OCI-LY1 (cell line): ENCODE measurements at regions not wholly inside any gene's neighbourhood (a gene's known extent, or its start where the extent isn't known, plus 50 kb on each side); places are given as distances from the start of the nearest gene placed in this dataset.
"Not testable (repeated sequence)": the region's sequence is repeated elsewhere in the genome, so short reads cannot be mapped to it uniquely, and the experiment has no call there.

ENCODE experiments used
- H2AFZ ChIP-seq: fragments of 200-600 bp; sonication (generic), shearing (Covaris generic); 2 replicates; pipeline ENCODE4 v1.6.0; 2014; ENCODE audit warnings: antibody characterized with exemption, mild to moderate bottlenecking, low read length
- H3F3A ChIP-seq: fragments of 200-600 bp; sonication (generic), shearing (Covaris generic); 2 replicates; pipeline ENCODE4 v1.6.0; 2014; ENCODE audit warnings: mild to moderate bottlenecking, antibody characterized with exemption, low read length, moderate library complexity; ENCODE audit not compliant: insufficient read depth
- H3K27ac ChIP-seq: fragments of 200-600 bp; sonication (generic); 2 replicates; pipeline ENCODE4 v1.5.1; 2014; ENCODE audit warnings: low read length, mixed run types, mild to moderate bottlenecking, low read depth; ENCODE audit not compliant: poor library complexity, severe bottlenecking
- H3K27me3 ChIP-seq: fragments of 200-600 bp; sonication (generic); 2 replicates; pipeline ENCODE4 v1.6.0; 2014; ENCODE audit warnings: antibody characterized with exemption, mild to moderate bottlenecking, low read length, moderate library complexity; ENCODE audit not compliant: insufficient read depth
- H3K36me3 ChIP-seq: fragments of 200-600 bp; sonication (generic); 2 replicates; pipeline ENCODE4 v1.6.1; 2014; ENCODE audit warnings: mild to moderate bottlenecking, antibody characterized with exemption, low read length, moderate library complexity, mixed read lengths; ENCODE audit not compliant: insufficient read depth
- H3K4me1 ChIP-seq: fragments of 200-600 bp; sonication (generic); 2 replicates; pipeline ENCODE4 v1.5.1; 2014; ENCODE audit warnings: mild to moderate bottlenecking, low read length, moderate library complexity; ENCODE audit not compliant: insufficient read depth, severe bottlenecking
- H3K4me2 ChIP-seq: fragments of 200-600 bp; sonication (generic), shearing (Covaris generic); 2 replicates; pipeline ENCODE4 v1.6.1; 2014; ENCODE audit warnings: low read length
- H3K4me3 ChIP-seq: fragments of 200-600 bp; sonication (generic); 2 replicates; pipeline ENCODE4 v1.5.1; 2014; ENCODE audit warnings: low read length, low read depth, mild to moderate bottlenecking, mixed read lengths; ENCODE audit not compliant: poor library complexity, severe bottlenecking
- H3K79me2 ChIP-seq: fragments of 200-600 bp; shearing (Covaris generic); 2 replicates; pipeline ENCODE4 v1.6.1; 2016; ENCODE audit warnings: mixed run types, low read length, mixed read lengths; ENCODE audit not compliant: insufficient read depth
- H3K9ac ChIP-seq: fragments of 200-600 bp; sonication (generic), shearing (Covaris generic); 2 replicates; pipeline ENCODE4 v1.6.1; 2014; ENCODE audit warnings: mild to moderate bottlenecking, low read length, mixed read lengths
- H3K9me2 ChIP-seq: fragments of 200-600 bp; sonication (generic), shearing (Covaris generic); 2 replicates; pipeline ENCODE4 v1.6.1; 2014; ENCODE audit warnings: low read depth, mild to moderate bottlenecking, low read length, mixed read lengths
- H3K9me3 ChIP-seq: fragments of 200-600 bp; shearing (Covaris generic); 2 replicates; pipeline ENCODE4 v1.6.1; 2014; ENCODE audit warnings: low read length, mixed read lengths
- H4K20me1 ChIP-seq: fragments of 200-600 bp; sonication (generic), shearing (Covaris generic); 2 replicates; pipeline ENCODE4 v1.6.0; 2016; ENCODE audit warnings: mild to moderate bottlenecking, low read length; ENCODE audit not compliant: insufficient read depth
- EZH2 ChIP-seq: fragments of 200-600 bp; sonication (generic), shearing (Covaris generic); IDR thresholded peaks from 2 replicates; pipeline ENCODE4 v1.8.0; 2017; ENCODE audit warnings: borderline replicate concordance, mixed run types, mild to moderate bottlenecking, antibody characterized with exemption, low read length, moderate library complexity, mixed read lengths
- TF ChIP-seq, protein P1 (sequence below): fragments of 200-600 bp; sonication (generic), shearing (Covaris generic); IDR thresholded peaks from 2 replicates; pipeline ENCODE4 v1.5.1; 2017; ENCODE audit warnings: mild to moderate bottlenecking, antibody characterized with exemption, low read length, moderate library complexity, mixed read lengths

DNA sequence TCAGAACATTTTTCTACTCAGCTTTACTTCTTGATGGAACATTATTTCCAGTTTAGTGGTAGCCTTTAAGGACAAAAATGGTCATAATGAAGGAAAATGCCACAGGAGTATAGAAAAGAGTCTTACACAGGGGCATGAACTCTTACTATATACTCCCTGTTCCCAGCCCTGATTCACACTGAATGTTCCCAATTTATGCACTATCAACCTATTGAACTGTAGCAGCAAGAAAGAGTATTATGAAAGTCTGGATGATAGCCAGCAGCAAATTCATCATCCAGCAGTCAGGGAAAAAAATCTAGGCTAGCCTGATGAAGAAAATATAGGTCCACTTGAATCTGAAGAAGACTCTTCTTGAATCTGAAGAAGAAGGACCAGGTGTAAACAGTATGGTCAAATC is 1170.3 kb upstream of the CHAC2 start:
- Histone ChIP-seq H3K9me3 (no peaks in the 10 kb centered on the region), H2AFZ (no peak overlapping the region), H3K9ac (no peak overlapping the region), H3K4me3 (no peak overlapping the region), H4K20me1 (no peaks in the 10 kb centered on the region), H3K9me2 (no peaks in the 10 kb centered on the region), H3K36me3 (no peaks in the 10 kb centered on the region), H3K27me3 (no peaks in the 10 kb centered on the region), H3K79me2 (no peaks in the 10 kb centered on the region), H3K4me1 (no peaks in the 10 kb centered on the region), H3K4me2 (no peak overlapping the region), H3K27ac (no peak overlapping the region), H3F3A (no peaks in the 10 kb centered on the region)
- TF ChIP-seq, protein P1, sequence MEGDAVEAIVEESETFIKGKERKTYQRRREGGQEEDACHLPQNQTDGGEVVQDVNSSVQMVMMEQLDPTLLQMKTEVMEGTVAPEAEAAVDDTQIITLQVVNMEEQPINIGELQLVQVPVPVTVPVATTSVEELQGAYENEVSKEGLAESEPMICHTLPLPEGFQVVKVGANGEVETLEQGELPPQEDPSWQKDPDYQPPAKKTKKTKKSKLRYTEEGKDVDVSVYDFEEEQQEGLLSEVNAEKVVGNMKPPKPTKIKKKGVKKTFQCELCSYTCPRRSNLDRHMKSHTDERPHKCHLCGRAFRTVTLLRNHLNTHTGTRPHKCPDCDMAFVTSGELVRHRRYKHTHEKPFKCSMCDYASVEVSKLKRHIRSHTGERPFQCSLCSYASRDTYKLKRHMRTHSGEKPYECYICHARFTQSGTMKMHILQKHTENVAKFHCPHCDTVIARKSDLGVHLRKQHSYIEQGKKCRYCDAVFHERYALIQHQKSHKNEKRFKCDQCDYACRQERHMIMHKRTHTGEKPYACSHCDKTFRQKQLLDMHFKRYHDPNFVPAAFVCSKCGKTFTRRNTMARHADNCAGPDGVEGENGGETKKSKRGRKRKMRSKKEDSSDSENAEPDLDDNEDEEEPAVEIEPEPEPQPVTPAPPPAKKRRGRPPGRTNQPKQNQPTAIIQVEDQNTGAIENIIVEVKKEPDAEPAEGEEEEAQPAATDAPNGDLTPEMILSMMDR: no peak
- TF ChIP-seq EZH2: no peak

DNA sequence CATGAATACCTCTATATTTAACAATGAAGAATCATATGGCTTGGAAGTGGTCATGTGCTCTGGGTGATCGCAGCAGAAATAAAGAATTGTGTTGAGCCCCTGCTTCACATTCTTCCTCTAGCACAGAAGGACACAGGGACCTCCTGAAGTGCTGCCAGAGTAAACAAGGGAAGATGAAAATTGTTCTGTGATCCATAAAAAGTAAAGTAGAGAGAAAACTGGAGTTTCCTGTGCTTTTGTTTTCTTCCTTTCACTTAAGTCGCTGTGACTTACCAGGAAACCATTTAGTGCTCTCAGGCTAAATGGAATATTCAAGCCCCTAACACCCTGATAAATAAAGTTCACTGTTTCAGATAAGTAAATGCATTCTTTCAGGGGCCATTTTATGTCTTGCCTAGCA is 1173.6 kb upstream of the CHAC2 start:
- Histone ChIP-seq H2AFZ (no peak overlapping the region), H3K79me2 (no peaks in the 10 kb centered on the region), H3K4me3 (no peak overlapping the region), H3K27ac (no peak overlapping the region), H3K9ac (no peak overlapping the region), H3K9me2 (no peaks in the 10 kb centered on the region), H3K4me2 (no peak overlapping the region), H3K4me1 (no peaks in the 10 kb centered on the region), H3K9me3 (no peaks in the 10 kb centered on the region), H4K20me1 (no peaks in the 10 kb centered on the region), H3K27me3 (no peaks in the 10 kb centered on the region), H3F3A (no peaks in the 10 kb centered on the region), H3K36me3 (no peaks in the 10 kb centered on the region)
- TF ChIP-seq, protein P1: no peak
- TF ChIP-seq EZH2: no peak

DNA sequence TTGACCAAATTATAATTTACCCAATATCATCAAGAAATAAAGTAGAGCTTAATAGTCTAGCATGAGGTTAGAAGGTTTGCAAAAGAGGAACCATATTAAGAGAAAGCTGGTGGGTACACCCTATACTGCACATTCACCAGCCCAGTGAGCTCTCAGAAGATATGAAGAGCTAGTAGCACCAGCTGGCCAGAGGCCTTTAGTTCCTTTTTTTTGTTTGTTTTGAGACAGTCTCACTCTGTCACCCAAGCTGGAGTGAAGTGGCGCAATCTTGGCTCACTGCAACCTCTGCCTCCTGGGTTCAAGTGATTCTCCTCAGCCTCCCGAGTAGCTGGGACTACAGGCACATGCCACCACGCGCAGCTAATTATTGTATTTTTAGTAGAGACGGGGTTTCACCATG is 1183.5 kb upstream of the CHAC2 start:
- not testable (repeated sequence) for H3K36me3 ChIP-seq, H3K9me2 ChIP-seq, H3K4me3 ChIP-seq

DNA sequence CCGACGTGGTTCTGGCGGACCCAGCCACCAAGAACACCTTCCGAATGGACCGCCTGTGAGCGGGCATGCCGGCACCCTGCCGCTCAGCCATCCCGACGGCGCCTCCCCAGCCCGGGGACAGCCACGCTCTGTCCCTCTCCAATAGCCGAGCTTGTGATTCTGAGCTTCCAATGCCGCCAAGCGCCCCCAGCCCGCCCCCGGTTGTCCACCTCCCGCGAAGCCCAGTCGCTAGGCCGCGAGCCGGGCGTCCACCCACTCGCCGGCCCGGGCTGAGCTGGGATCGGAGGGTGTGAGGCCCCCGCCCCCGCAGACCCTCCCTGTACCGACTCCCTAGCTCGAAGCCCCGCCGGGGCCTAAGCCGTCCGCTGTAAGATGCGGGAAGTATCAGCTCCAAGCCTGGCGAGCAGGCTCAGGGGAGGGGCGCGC is 1195.1 kb upstream of the CHAC2 start:
- Histone ChIP-seq H4K20me1 (no peaks in the 10 kb centered on the region), H3K4me2 (no peak overlapping the region), H2AFZ (no peak overlapping the region), H3F3A (no peaks in the 10 kb centered on the region), H3K27ac (no peak overlapping the region), H3K36me3 (no peaks in the 10 kb centered on the region), H3K27me3 (no peaks in the 10 kb centered on the region), H3K4me3 (no peak overlapping the region), H3K4me1 (no peaks in the 10 kb centered on the region), H3K9ac (no peak overlapping the region), H3K9me2 (no peaks in the 10 kb centered on the region), H3K9me3 (no peaks in the 10 kb centered on the region), H3K79me2 (no peaks in the 10 kb centered on the region)
- TF ChIP-seq, protein P1: no peak
- TF ChIP-seq EZH2: no peak

More for the DNA sequence above, 1183.5 kb upstream of the CHAC2 start:
- not testable (repeated sequence) for H3K9ac ChIP-seq, H2AFZ ChIP-seq, H4K20me1 ChIP-seq, H3F3A ChIP-seq, H3K4me1 ChIP-seq, H3K4me2 ChIP-seq, H3K9me3 ChIP-seq, H3K79me2 ChIP-seq, H3K27ac ChIP-seq, H3K27me3 ChIP-seq
